H1 (cell line): ENCODE measurements at regions not wholly inside any gene's neighbourhood (a gene's known extent, or its start where the extent isn't known, plus 50 kb on each side); places are given as distances from the start of the nearest gene placed in this dataset.

Source experiments
- CTCF ChIA-PET: fragments of 300-600 bp; sonication (Branson Sonifier 250); formaldehyde crosslinking; loops from one replicate; lab custom pipeline; 2021; ENCODE audit not compliant: partially characterized antibody; lab: Charles Lee
- POLR2A ChIA-PET: fragments of 300-600 bp; sonication (Branson Sonifier 250); formaldehyde crosslinking; loops from one replicate; lab custom pipeline; 2021; ENCODE audit warnings: inconsistent platforms; ENCODE audit not compliant: partially characterized antibody; lab: Charles Lee
- DNase-seq, 2 experiments: peaks; one replicate each; pipeline versions ENCODE4 v3.0.0 to v3.0.0-alpha.2; 2010 to 2022; ENCODE audit warnings: low spot score in 2 of 2, low read depth in 1 of 2, mixed read lengths in 1 of 2
- FAIRE-seq: peaks from 2 replicates; lab custom pipeline; 2011; peaks lifted over from hg19 to GRCh38; lab: Jason Lieb, UNC
- H2AFZ ChIP-seq: 2 replicates; pipeline ENCODE4 v1.8.1; 2012; ENCODE audit warnings: low read length, inconsistent platforms
- H2AK5ac ChIP-seq: 2 replicates; pipeline ENCODE4 v1.6.1; 2013; ENCODE audit warnings: low read depth, low read length
- H2BK120ac ChIP-seq: replicated peaks from 2 replicates; pipeline ENCODE3; 2013; ENCODE audit warnings: low read depth, low read length, inconsistent platforms
- H2BK12ac ChIP-seq: 2 replicates; pipeline ENCODE4 v1.6.1; 2013; ENCODE audit warnings: low read depth, low read length
- H2BK15ac ChIP-seq: 2 replicates; pipeline ENCODE4 v1.6.1; 2013; ENCODE audit warnings: low read length
- H2BK20ac ChIP-seq: 2 replicates; pipeline ENCODE4 v1.6.1; 2013; ENCODE audit warnings: low read length
- H2BK5ac ChIP-seq: 2 replicates; pipeline ENCODE4 v1.6.1; 2013; ENCODE audit warnings: low read depth, low read length
- H3K14ac ChIP-seq: 2 replicates; pipeline ENCODE4 v1.6.1; 2013; ENCODE audit warnings: inconsistent platforms; ENCODE audit not compliant: insufficient read length
- H3K18ac ChIP-seq: 2 replicates; pipeline ENCODE4 v1.6.1; 2013; ENCODE audit warnings: low read length; ENCODE audit errors: extremely low read depth
- H3K23ac ChIP-seq: 2 replicates; pipeline ENCODE4 v1.6.1; 2013; ENCODE audit warnings: inconsistent platforms; ENCODE audit not compliant: insufficient read length
- H3K23me2 ChIP-seq: 2 replicates; pipeline ENCODE4 v1.6.1; 2013; ENCODE audit warnings: low read depth, low read length
- H3K27ac ChIP-seq: 2 replicates; pipeline ENCODE4 v1.6.1; 2011; ENCODE audit warnings: low read depth, low read length, inconsistent platforms
- H3K27me3 ChIP-seq, 4 experiments: replicated peaks in 1 of 4; 1 replicate in 1 of 4; 2 replicates in 3 of 4; pipeline versions ENCODE4 v1.6.1 to v1.8.1; 2011 to 2013; ENCODE audit warnings: low read length in 3 of 4, mild to moderate bottlenecking in 3 of 4, inconsistent platforms in 2 of 4, mixed read lengths in 2 of 4, moderate library complexity in 1 of 4; ENCODE audit not compliant: control insufficient read depth in 3 of 4, insufficient read depth in 3 of 4; ENCODE audit errors: extremely low read depth in 1 of 4
- H3K36me3 ChIP-seq, 4 experiments: 2 replicates each; pipeline versions ENCODE4 v1.6.1 to v1.8.1; 2011 to 2013; ENCODE audit warnings: mild to moderate bottlenecking in 4 of 4, low read length in 3 of 4, moderate library complexity in 2 of 4, control low read depth in 1 of 4, inconsistent platforms in 1 of 4; ENCODE audit not compliant: insufficient read depth in 4 of 4, control insufficient read depth in 2 of 4
- H3K4ac ChIP-seq: replicated peaks from 2 replicates; pipeline ENCODE3; 2013; ENCODE audit warnings: low read length, low read depth, mixed read lengths, inconsistent platforms; ENCODE audit not compliant: insufficient read length
- H3K4me1 ChIP-seq, 4 experiments: replicated peaks in 1 of 4; 1 replicate in 1 of 4; 2 replicates in 3 of 4; pipeline versions ENCODE4 v1.6.1 to v1.8.1; 2011 to 2013; ENCODE audit warnings: low read length in 3 of 4, inconsistent platforms in 2 of 4, mixed read lengths in 1 of 4; ENCODE audit not compliant: insufficient read depth in 4 of 4, control insufficient read depth in 3 of 4
- H3K4me2 ChIP-seq, 2 experiments: 2 replicates each; pipeline versions ENCODE4 v1.6.1 to v1.8.1; 2011 to 2013; ENCODE audit warnings: low read depth in 2 of 2, low read length in 2 of 2, control low read depth in 1 of 2, inconsistent platforms in 1 of 2, mild to moderate bottlenecking in 1 of 2; ENCODE audit not compliant: insufficient read depth in 1 of 2
- H3K4me3 ChIP-seq, 4 experiments: fragments of 200-600, 300-600 bp in 1 of 4; sonication (generic), shearing (Covaris generic), sonication (Bioruptor Twin) in 1 of 4; 2 replicates each; pipeline versions ENCODE4 v1.5.1 to v1.8.1; 2011 to 2016; ENCODE audit warnings: low read length in 4 of 4, low read depth in 3 of 4, control low read depth in 2 of 4, inconsistent platforms in 2 of 4, mild to moderate bottlenecking in 2 of 4, mixed read lengths in 1 of 4, moderate library complexity in 1 of 4; ENCODE audit not compliant: insufficient read depth in 2 of 4; ENCODE audit errors: extremely low read depth in 1 of 4
- H3K56ac ChIP-seq: replicated peaks from 2 replicates; pipeline ENCODE3; 2013; ENCODE audit warnings: low read depth, mild to moderate bottlenecking, mixed read lengths, low read length, inconsistent platforms; ENCODE audit not compliant: insufficient read length
- H3K79me1 ChIP-seq: 2 replicates; pipeline ENCODE4 v1.6.1; 2013; ENCODE audit warnings: low read depth, low read length, control low read depth
- H3K79me2 ChIP-seq, 2 experiments: 2 replicates each; pipeline versions ENCODE4 v1.6.1 to v1.8.1; 2012 to 2013; ENCODE audit warnings: low read length in 2 of 2, mild to moderate bottlenecking in 2 of 2, inconsistent platforms in 1 of 2; ENCODE audit not compliant: insufficient read depth in 2 of 2, control insufficient read depth in 1 of 2
- H3K9ac ChIP-seq, 4 experiments: replicated peaks in 1 of 4; 1 replicate in 1 of 4; 2 replicates in 3 of 4; pipeline versions ENCODE4 v1.6.1 to v1.8.1; 2011 to 2013; ENCODE audit warnings: low read depth in 3 of 4, low read length in 3 of 4, control low read depth in 2 of 4, mild to moderate bottlenecking in 2 of 4, moderate library complexity in 2 of 4, inconsistent platforms in 1 of 4; ENCODE audit errors: extremely low read depth in 1 of 4
- H3K9me3 ChIP-seq, 2 experiments: 2 replicates each; pipeline versions ENCODE4 v1.6.1 to v1.8.1; 2012 to 2013; ENCODE audit warnings: mild to moderate bottlenecking in 2 of 2, moderate library complexity in 2 of 2, control low read depth in 1 of 2, inconsistent platforms in 1 of 2, low read depth in 1 of 2, low read length in 1 of 2, mixed read lengths in 1 of 2; ENCODE audit not compliant: insufficient read depth in 2 of 2
- H4K20me1 ChIP-seq, 2 experiments: replicated peaks in 1 of 2; 2 replicates each; pipeline versions ENCODE3 to v1.8.1; 2011 to 2013; ENCODE audit warnings: inconsistent platforms in 2 of 2, low read length in 2 of 2, mild to moderate bottlenecking in 1 of 2; ENCODE audit not compliant: insufficient read depth in 2 of 2, control insufficient read depth in 1 of 2
- H4K5ac ChIP-seq: 2 replicates; pipeline ENCODE4 v1.6.1; 2013; ENCODE audit warnings: low read length, low read depth, mixed read lengths, inconsistent platforms; ENCODE audit not compliant: insufficient read length
- H4K8ac ChIP-seq: 2 replicates; pipeline ENCODE4 v1.8.0; 2013; ENCODE audit warnings: mild to moderate bottlenecking, moderate library complexity, low read length, inconsistent platforms; ENCODE audit not compliant: insufficient read depth; ENCODE audit errors: extremely low read depth
- H4K91ac ChIP-seq: replicated peaks from 2 replicates; pipeline ENCODE3; 2013; ENCODE audit warnings: low read length, mixed read lengths, inconsistent platforms; ENCODE audit not compliant: insufficient read length
- CBX5 ChIP-seq: fragments of 300-800, 300-1000 bp; sonication (generic); IDR thresholded peaks from 2 replicates; pipeline ENCODE4 v1.7.1; 2016; ENCODE audit warnings: antibody characterized with exemption, low read length, low read depth
- CEBPB ChIP-seq: IDR thresholded peaks from 2 replicates; pipeline ENCODE4 v1.6.1; 2012; ENCODE audit warnings: low read depth, low read length
- CTBP2 ChIP-seq: IDR thresholded peaks from 2 replicates; pipeline ENCODE4 v1.7.0; 2011; ENCODE audit warnings: borderline replicate concordance, mild to moderate bottlenecking, moderate library complexity, mixed read lengths, low read length; ENCODE audit not compliant: insufficient read depth, insufficient read length
- POU5F1 ChIP-seq: IDR thresholded peaks from 2 replicates; pipeline ENCODE4 v1.6.1; 2011; ENCODE audit warnings: low read depth, mild to moderate bottlenecking, low read length, moderate library complexity
- RAD21 ChIP-seq, 2 experiments: IDR thresholded peaks in 1 of 2; conservative IDR thresholded peaks in 1 of 2; 2 replicates each; pipeline ENCODE4 v1.6.1; 2011; ENCODE audit warnings: low read depth in 2 of 2, low read length in 2 of 2, improper control_type of control experiment in 1 of 2, inconsistent platforms in 1 of 2, mild to moderate bottlenecking in 1 of 2, moderate library complexity in 1 of 2
- SIX5 ChIP-seq: IDR thresholded peaks from 2 replicates; pipeline ENCODE4 v1.6.1; 2011; ENCODE audit warnings: mild to moderate bottlenecking, low read depth, low read length
- WGBS, 2 experiments: shearing (Covaris generic) in 1 of 2; methylation state at CpG; one replicate each; pipeline versions ENCODE4 v1.1.6 to v1.1.7; 2013 to 2015; ENCODE audit warnings: low lambda C conversion rate in 2 of 2, mixed read lengths in 2 of 2, inconsistent platforms in 1 of 2, low coverage in 1 of 2, missing lambda C conversion rate in 1 of 2; ENCODE audit not compliant: insufficient replicate concordance in 2 of 2, insufficient coverage in 1 of 2, insufficient read length in 1 of 2; ENCODE audit errors: extremely low coverage in 1 of 2, missing lambda C conversion rate in 1 of 2; 5-methylcytosine and 5-hydroxymethylcytosine counted together

GRCh38 chr1:169018751-169019150 lies 87.7 kb upstream of the ATP1B1 start:
- WGBS, 2 experiments: 89% methylated on average over 4 of the region's 4 CpGs; no CpG with 5 or more reads in 1 of the 2 experiments
- H3K79me1 ChIP-seq: no peaks in the 10 kb centered on the region
- no peak overlapping the region for H3K4me3 ChIP-seq
- no peaks in the 10 kb centered on the region for H4K20me1 ChIP-seq
- H3K4me1 ChIP-seq: no peaks in the 10 kb centered on the region
- no peak overlapping the region for H3K56ac ChIP-seq
- no peak overlapping the region for H2BK5ac ChIP-seq
- FAIRE-seq (no peak), DNase-seq (no peak)
- no peak overlapping the region for H4K5ac ChIP-seq
- H2AK5ac ChIP-seq: no peak overlapping the region
- H3K36me3 ChIP-seq: no peaks in the 10 kb centered on the region
- no peak overlapping the region for H2BK120ac ChIP-seq
- H3K27me3 ChIP-seq: no peaks in the 10 kb centered on the region; a peak in 1 of 7 replicates
- no peaks in the 10 kb centered on the region for H3K79me2 ChIP-seq
- no peak overlapping the region for H2BK15ac ChIP-seq
- H2BK12ac ChIP-seq: no peak overlapping the region
- no peaks in the 10 kb centered on the region for H3K23me2 ChIP-seq
- no peak overlapping the region for H3K27ac ChIP-seq
- no peak overlapping the region for H2BK20ac ChIP-seq
- H3K9me3 ChIP-seq: no peaks in the 10 kb centered on the region
- no peak overlapping the region for H3K23ac ChIP-seq
- H3K4me2 ChIP-seq: no peak overlapping the region
- no peak overlapping the region for H3K9ac ChIP-seq
- no peak overlapping the region for H3K18ac ChIP-seq
- no peak overlapping the region for H4K91ac ChIP-seq
- no peak overlapping the region for H3K4ac ChIP-seq
- no peak overlapping the region for H3K14ac ChIP-seq
- CTCF ChIA-PET: interaction anchor here (0.6 to 1.5 kb wide), 3 partner anchors 76 to 673 kb away, joined by 3 read pairs; no protein-coding TSS in a partner anchor
- H2AFZ ChIP-seq: no peak overlapping the region
- TF ChIP-seq CTBP2: no peak
- no peak for TF ChIP-seq CBX5
- TF ChIP-seq CEBPB: no peak
- TF ChIP-seq RAD21 (IDR thresholded peaks at IDR 0.05 in 1 of 2, conservative IDR thresholded peaks at IDR 0.05 in 1 of 2; ENCODE audit: low read depth in 2 of 2, low read length in 2 of 2): peak in 1 of 2 experiments; percentile 1; a peak in 1 of 4 replicates
- no peak for TF ChIP-seq SIX5
- no peak for TF ChIP-seq POU5F1
- POLR2A ChIA-PET: no interaction called here
- no peak overlapping the region for H4K8ac ChIP-seq
